DMS53 treated with DMSO at 0.1 percent for 48 hours (cell line): ENCODE measurements at regions not wholly inside any gene's neighbourhood (a gene's known extent, or its start where the extent isn't known, plus 50 kb on each side); places are given as distances from the start of the nearest gene placed in this dataset.

Source experiments
- DNase-seq: peaks from one replicate; lab custom pipeline; 2025; ENCODE audit not compliant: unreplicated experiment; lab: John Stamatoyannopoulos, UW

GRCh38 chr2:71938108-71938507 lies 209.6 kb downstream of the CYP26B1 start:
- no peak for DNase-seq

- DNase-seq: no peak
Measured at GRCh38 chr2:71937396-71937795, 210.3 kb downstream of the CYP26B1 start.

GRCh38 chr2:71936076-71937030 lies 211.3 kb downstream of the CYP26B1 start:
- no peak for DNase-seq

- DNase-seq: no peak
Measured at GRCh38 chr2:71935262-71935848, 212.3 kb downstream of the CYP26B1 start.

- DNase-seq: no peak
Measured at GRCh38 chr2:71934595-71935261, 212.9 kb downstream of the CYP26B1 start.

- DNase-seq: no peak
Measured at GRCh38 chr2:71934320-71934593, 213.4 kb downstream of the CYP26B1 start.

GRCh38 chr2:71933467-71934319 lies 214.0 kb downstream of the CYP26B1 start:
- no peak for DNase-seq

GRCh38 chr2:71932780-71933466 lies 214.7 kb downstream of the CYP26B1 start:
- no peak for DNase-seq

GRCh38 chr2:71932037-71932779 lies 215.5 kb downstream of the CYP26B1 start:
- DNase-seq: no peak

- DNase-seq: peak; percentile 62
Measured at GRCh38 chr2:71930049-71930681, 217.5 kb downstream of the CYP26B1 start.

GRCh38 chr2:71929482-71929772 lies 218.2 kb downstream of the CYP26B1 start:
- DNase-seq: no peak

GRCh38 chr2:71928734-71929481 lies 218.8 kb downstream of the CYP26B1 start:
- DNase-seq: no peak

GRCh38 chr2:71927757-71928715 lies 219.6 kb downstream of the CYP26B1 start:
- no peak for DNase-seq

GRCh38 chr2:71926876-71927756 lies 220.5 kb downstream of the CYP26B1 start:
- no peak for DNase-seq

- DNase-seq: no peak
Measured at GRCh38 chr2:71926089-71926447, 221.6 kb downstream of the CYP26B1 start.

GRCh38 chr2:71925268-71926088 lies 222.2 kb downstream of the CYP26B1 start:
- DNase-seq: no peak
